ENCODE measurements at regions not wholly inside any gene's neighbourhood (a gene's known extent, or its start where the extent isn't known, plus 50 kb on each side); places are given as distances from the start of the nearest gene placed in this dataset.

GRCh38 chr2:239684996-239685395 lies 284.2 kb upstream of the HDAC4 start:
- no peak for DNase-seq

GRCh38 chr2:239684271-239684810 lies 283.5 kb upstream of the HDAC4 start:
- DNase-seq: no peak

- no peak for DNase-seq
These were observed 281.7 kb upstream of the HDAC4 start for GRCh38 chr2:239682518-239682917.

GRCh38 chr2:239679755-239680154 lies 278.9 kb upstream of the HDAC4 start:
- DNase-seq: no peak

- DNase-seq: no peak
These were observed 278.0 kb upstream of the HDAC4 start for GRCh38 chr2:239678666-239679296.

GRCh38 chr2:239678186-239678490 lies 277.3 kb upstream of the HDAC4 start:
- no peak for DNase-seq

- DNase-seq: no peak
These were observed 276.8 kb upstream of the HDAC4 start for GRCh38 chr2:239677453-239678185.

- no peak for DNase-seq
These were observed 276.1 kb upstream of the HDAC4 start for GRCh38 chr2:239676716-239677452.

GRCh38 chr2:239675826-239676715 lies 275.3 kb upstream of the HDAC4 start:
- DNase-seq: no peak

GRCh38 chr2:239674981-239675825 lies 274.4 kb upstream of the HDAC4 start:
- no peak for DNase-seq

- DNase-seq: no peak
These were observed 273.5 kb upstream of the HDAC4 start for GRCh38 chr2:239674101-239674980.

- no peak for DNase-seq
These were observed 272.8 kb upstream of the HDAC4 start for GRCh38 chr2:239673641-239674040.

- no peak for DNase-seq
These were observed 271.4 kb upstream of the HDAC4 start for GRCh38 chr2:239671916-239672849.

GRCh38 chr2:239671471-239671870 lies 270.7 kb upstream of the HDAC4 start:
- DNase-seq: no peak

GRCh38 chr2:239670463-239671120 lies 269.8 kb upstream of the HDAC4 start:
- no peak for DNase-seq

GRCh38 chr2:239669899-239670460 lies 269.2 kb upstream of the HDAC4 start:
- DNase-seq: no peak

- no peak for DNase-seq
These were observed 268.5 kb upstream of the HDAC4 start for GRCh38 chr2:239669181-239669898.

GRCh38 chr2:239668651-239669050 lies 267.8 kb upstream of the HDAC4 start:
- DNase-seq: no peak

All from fibroblast of skin of back (primary cell).